Fibroblast of lung (primary cell): ENCODE measurements at regions not wholly inside any gene's neighbourhood (a gene's known extent, or its start where the extent isn't known, plus 50 kb on each side); places are given as distances from the start of the nearest gene placed in this dataset.

Experiments used
- DNase-seq, 2 donors: peaks; one replicate each; pipeline versions ENCODE4 v3.0.0 to v3.0.0-alpha.2; 2010; ENCODE audit warnings: low read depth in 2 of 2
- H2AFZ ChIP-seq: 2 replicates; pipeline ENCODE4 v1.5.1; 2012; ENCODE audit warnings: low read length, control low read depth, inconsistent platforms
- H3K27ac ChIP-seq: 2 replicates; pipeline ENCODE4 v1.5.1; 2011; ENCODE audit warnings: low read length, control low read depth; ENCODE audit not compliant: insufficient read depth
- H3K27me3 ChIP-seq: 2 replicates; pipeline ENCODE4 v1.5.1; 2011; ENCODE audit warnings: mild to moderate bottlenecking, low read length; ENCODE audit not compliant: control insufficient read depth, insufficient read depth
- H3K36me3 ChIP-seq: 2 replicates; pipeline ENCODE4 v1.5.1; 2011; ENCODE audit warnings: low read length; ENCODE audit not compliant: control insufficient read depth, insufficient read depth
- H3K4me1 ChIP-seq: 2 replicates; pipeline ENCODE4 v1.5.1; 2011; ENCODE audit warnings: low read length; ENCODE audit not compliant: control insufficient read depth, insufficient read depth; ENCODE audit errors: extremely low read depth
- H3K4me2 ChIP-seq: 2 replicates; pipeline ENCODE4 v1.5.1; 2011; ENCODE audit warnings: low read length, control low read depth; ENCODE audit not compliant: insufficient read depth; ENCODE audit errors: extremely low read depth
- H3K4me3 ChIP-seq, 4 experiments: fragments of 200-600 bp in 1 of 4; sonication (generic) in 1 of 4; replicated peaks in 1 of 4; 2 replicates each; pipeline ENCODE4 v1.5.1; 2011 to 2016; ENCODE audit warnings: low read length in 4 of 4, low read depth in 3 of 4, mild to moderate bottlenecking in 3 of 4, control low read depth in 2 of 4, inconsistent platforms in 1 of 4, mixed read lengths in 1 of 4; ENCODE audit not compliant: insufficient read depth in 1 of 4; ENCODE audit errors: control extremely low read depth in 1 of 4
- H3K79me2 ChIP-seq: 2 replicates; pipeline ENCODE4 v1.5.1; 2012; ENCODE audit warnings: mild to moderate bottlenecking, low read length, inconsistent platforms; ENCODE audit not compliant: control insufficient read depth, insufficient read depth
- H3K9ac ChIP-seq: 2 replicates; pipeline ENCODE4 v1.5.1; 2011; ENCODE audit warnings: mild to moderate bottlenecking, low read length, control low read depth; ENCODE audit not compliant: insufficient read depth
- H3K9me3 ChIP-seq: 2 replicates; pipeline ENCODE4 v1.5.1; 2012; ENCODE audit warnings: low read depth, low read length; ENCODE audit not compliant: control insufficient read depth, insufficient read depth
- H4K20me1 ChIP-seq: 2 replicates; pipeline ENCODE4 v1.5.1; 2011; ENCODE audit warnings: low read length; ENCODE audit not compliant: control insufficient read depth, insufficient read depth; ENCODE audit errors: extremely low read depth
- CTCF ChIP-seq, 2 donors: IDR thresholded peaks in 1 of 2; conservative IDR thresholded peaks in 1 of 2; 1 replicate in 1 of 2; 2 replicates in 1 of 2; pipeline ENCODE4 v1.5.1; 2011 to 2012; ENCODE audit warnings: low read length in 2 of 2, control low read depth in 1 of 2, inconsistent platforms in 1 of 2, low read depth in 1 of 2, mild to moderate bottlenecking in 1 of 2
- EZH2 ChIP-seq: IDR thresholded peaks from 2 replicates; pipeline ENCODE4 v1.5.1; 2012; ENCODE audit warnings: low read length, control low read depth, mild to moderate bottlenecking; ENCODE audit errors: missing control alignments

GRCh38 chr12:89064151-89064550 lies 288.1 kb downstream of the DUSP6 start:
- no peak for TF ChIP-seq EZH2
- no peak for TF ChIP-seq CTCF (conservative IDR thresholded peaks at IDR 0.05 in 1 of 2, IDR thresholded peaks at IDR 0.05 in 1 of 2; ENCODE audit: low read depth in 1 of 2, low read length in 2 of 2)
- no peak overlapping the region for H3K4me2 ChIP-seq
- H3K27me3 ChIP-seq, result no peaks in the 10 kb centered on the region
- no peak overlapping the region for H2AFZ ChIP-seq
- no peaks in the 10 kb centered on the region for H3K9me3 ChIP-seq
- H3K27ac ChIP-seq, result no peak overlapping the region
- no peak overlapping the region for H3K9ac ChIP-seq
- H4K20me1 ChIP-seq, result no peaks in the 10 kb centered on the region
- no peaks in the 10 kb centered on the region for H3K36me3 ChIP-seq
- H3K4me1 ChIP-seq, result peaks cover 2% of the 10 kb centered on the region
- no peaks in the 10 kb centered on the region for H3K79me2 ChIP-seq
- H3K4me3 ChIP-seq, result no peak overlapping the region
- DNase-seq, result no peak

GRCh38 chr12:89062996-89063395 lies 289.3 kb downstream of the DUSP6 start:
- Histone ChIP-seq H3K27ac (no peak overlapping the region), H3K4me3 (no peak overlapping the region), H3K9me3 (no peaks in the 10 kb centered on the region), H3K9ac (no peak overlapping the region), H3K79me2 (no peaks in the 10 kb centered on the region), H3K27me3 (no peaks in the 10 kb centered on the region), H3K4me1 (peaks cover 2% of the 10 kb centered on the region), H2AFZ (no peak overlapping the region), H3K36me3 (no peaks in the 10 kb centered on the region), H3K4me2 (no peak overlapping the region), H4K20me1 (no peaks in the 10 kb centered on the region)
- DNase-seq, result no peak
- TF ChIP-seq EZH2 (no peak), CTCF (conservative IDR thresholded peaks at IDR 0.05 in 1 of 2, IDR thresholded peaks at IDR 0.05 in 1 of 2; ENCODE audit: low read depth in 1 of 2, low read length in 2 of 2) (no peak)

GRCh38 chr12:89059721-89060541 lies 292.4 kb downstream of the DUSP6 start:
- TF ChIP-seq CTCF (conservative IDR thresholded peaks at IDR 0.05 in 1 of 2, IDR thresholded peaks at IDR 0.05 in 1 of 2; ENCODE audit: low read depth in 1 of 2, low read length in 2 of 2), result no peak
- TF ChIP-seq EZH2, result no peak
- H3K4me2 ChIP-seq, result no peak overlapping the region

More at GRCh38 chr12:89059721-89060541, 292.4 kb downstream of the DUSP6 start:
- Histone ChIP-seq H3K79me2 (no peaks in the 10 kb centered on the region), H4K20me1 (no peaks in the 10 kb centered on the region), H3K9me3 (no peaks in the 10 kb centered on the region), H3K27ac (no peak overlapping the region), H3K9ac (no peak overlapping the region), H2AFZ (no peak overlapping the region), H3K4me3 (no peak overlapping the region), H3K4me1 (no peaks in the 10 kb centered on the region), H3K36me3 (no peaks in the 10 kb centered on the region), H3K27me3 (no peaks in the 10 kb centered on the region)
- peak in 1 of 2 donors; percentile 15 for DNase-seq
